Loucy (cell line): ENCODE measurements at regions not wholly inside any gene's neighbourhood (a gene's known extent, or its start where the extent isn't known, plus 50 kb on each side); places are given as distances from the start of the nearest gene placed in this dataset.

ENCODE experiments used
- H2AFZ ChIP-seq: fragments of 200-600 bp; sonication (generic); 2 replicates; pipeline ENCODE4 v1.6.0; 2016; ENCODE audit warnings: antibody characterized with exemption, mild to moderate bottlenecking, low read length, moderate library complexity
- H3F3A ChIP-seq: fragments of 200-600 bp; 2 replicates; pipeline ENCODE4 v1.6.0; 2016; ENCODE audit warnings: antibody characterized with exemption, low read depth, mild to moderate bottlenecking
- H3K27me3 ChIP-seq: fragments of 200-600 bp; sonication (generic); 2 replicates; pipeline ENCODE4 v1.6.1; 2014; ENCODE audit warnings: low read length, mild to moderate bottlenecking; ENCODE audit not compliant: insufficient read depth, poor library complexity, severe bottlenecking
- H3K36me3 ChIP-seq: fragments of 200-600 bp; sonication (generic); 2 replicates; pipeline ENCODE4 v1.6.1; 2016; ENCODE audit warnings: low read length; ENCODE audit not compliant: insufficient read depth
- H3K4me1 ChIP-seq: fragments of 200-600 bp; sonication (generic); 2 replicates; pipeline ENCODE4 v1.5.1; 2014; ENCODE audit warnings: low read length, mild to moderate bottlenecking; ENCODE audit not compliant: insufficient read depth, poor library complexity, severe bottlenecking
- H3K4me2 ChIP-seq: fragments of 200-600 bp; sonication (generic); 2 replicates; pipeline ENCODE4 v1.6.0; 2014; ENCODE audit warnings: antibody characterized with exemption, low read length, low read depth, mild to moderate bottlenecking; ENCODE audit not compliant: poor library complexity, severe bottlenecking
- H3K4me3 ChIP-seq: fragments of 200-600 bp; sonication (generic); 2 replicates; pipeline ENCODE4 v1.5.1; 2014; ENCODE audit warnings: low read length, mild to moderate bottlenecking, mixed read lengths; ENCODE audit not compliant: poor library complexity, severe bottlenecking
- H3K79me2 ChIP-seq: fragments of 200-600 bp; sonication (generic); 2 replicates; pipeline ENCODE4 v1.6.1; 2014; ENCODE audit warnings: low read length; ENCODE audit not compliant: insufficient read depth
- H3K9ac ChIP-seq: fragments of 200-600 bp; sonication (generic); 2 replicates; pipeline ENCODE4 v1.6.0; 2014; ENCODE audit warnings: mild to moderate bottlenecking, low read depth, low read length, moderate library complexity; ENCODE audit not compliant: poor library complexity, severe bottlenecking
- H3K9me2 ChIP-seq: fragments of 200-600 bp; sonication (generic); replicated peaks from 2 replicates; pipeline ENCODE4 v1.6.1; 2016; ENCODE audit warnings: low read depth, low read length, mixed read lengths
- H3K9me3 ChIP-seq: fragments of 200-600 bp; sonication (generic); 2 replicates; pipeline ENCODE4 v1.6.1; 2014; ENCODE audit warnings: mild to moderate bottlenecking, antibody characterized with exemption, low read length, low read depth; ENCODE audit not compliant: insufficient read depth
- H4K20me1 ChIP-seq: fragments of 200-600 bp; sonication (generic); 2 replicates; pipeline ENCODE4 v1.6.0; 2014; ENCODE audit warnings: antibody characterized with exemption, low read length, mild to moderate bottlenecking; ENCODE audit not compliant: insufficient read depth, poor library complexity, severe bottlenecking
- EZH2phosphoT487 ChIP-seq: fragments of 200-600 bp; IDR thresholded peaks from 2 replicates; pipeline ENCODE4 v1.6.1; 2018; ENCODE audit warnings: antibody characterized with exemption, mild to moderate bottlenecking, moderate library complexity, borderline replicate concordance
- TF ChIP-seq, protein P1 (sequence below): fragments of 200-600 bp; sonication (generic); conservative IDR thresholded peaks from 2 replicates; pipeline ENCODE4 v1.5.1; 2014; ENCODE audit warnings: mild to moderate bottlenecking, antibody characterized with exemption, low read length

DNA sequence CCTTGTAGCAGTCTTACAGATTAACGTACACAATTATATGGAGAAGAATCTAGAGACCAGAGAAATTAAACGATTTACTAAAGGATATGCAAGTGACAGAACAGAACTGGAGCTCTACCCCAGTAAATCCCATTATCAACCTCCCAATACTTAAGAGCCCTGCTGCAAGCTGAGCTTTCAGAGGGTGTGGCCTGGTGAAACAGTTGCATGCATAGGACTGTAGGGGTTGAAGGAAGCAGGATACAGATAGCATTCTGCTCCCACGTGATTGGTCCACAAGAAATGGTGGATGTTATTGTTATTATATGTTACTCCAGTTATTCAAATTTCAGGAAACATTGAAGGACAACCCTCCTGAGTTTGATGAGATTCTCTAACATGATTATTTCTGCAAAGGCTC lies 210.8 kb upstream of the THUMPD2 start:
- TF ChIP-seq, protein P1, sequence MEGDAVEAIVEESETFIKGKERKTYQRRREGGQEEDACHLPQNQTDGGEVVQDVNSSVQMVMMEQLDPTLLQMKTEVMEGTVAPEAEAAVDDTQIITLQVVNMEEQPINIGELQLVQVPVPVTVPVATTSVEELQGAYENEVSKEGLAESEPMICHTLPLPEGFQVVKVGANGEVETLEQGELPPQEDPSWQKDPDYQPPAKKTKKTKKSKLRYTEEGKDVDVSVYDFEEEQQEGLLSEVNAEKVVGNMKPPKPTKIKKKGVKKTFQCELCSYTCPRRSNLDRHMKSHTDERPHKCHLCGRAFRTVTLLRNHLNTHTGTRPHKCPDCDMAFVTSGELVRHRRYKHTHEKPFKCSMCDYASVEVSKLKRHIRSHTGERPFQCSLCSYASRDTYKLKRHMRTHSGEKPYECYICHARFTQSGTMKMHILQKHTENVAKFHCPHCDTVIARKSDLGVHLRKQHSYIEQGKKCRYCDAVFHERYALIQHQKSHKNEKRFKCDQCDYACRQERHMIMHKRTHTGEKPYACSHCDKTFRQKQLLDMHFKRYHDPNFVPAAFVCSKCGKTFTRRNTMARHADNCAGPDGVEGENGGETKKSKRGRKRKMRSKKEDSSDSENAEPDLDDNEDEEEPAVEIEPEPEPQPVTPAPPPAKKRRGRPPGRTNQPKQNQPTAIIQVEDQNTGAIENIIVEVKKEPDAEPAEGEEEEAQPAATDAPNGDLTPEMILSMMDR: no peak
- TF ChIP-seq EZH2phosphoT487: no peak
- H2AFZ ChIP-seq: no peak overlapping the region
- H3F3A ChIP-seq: no peaks in the 10 kb centered on the region
- no peaks in the 10 kb centered on the region for H3K36me3 ChIP-seq
- H3K27me3 ChIP-seq: no peaks in the 10 kb centered on the region
- no peaks in the 10 kb centered on the region for H3K79me2 ChIP-seq
- no peak overlapping the region for H3K4me3 ChIP-seq
- no peaks in the 10 kb centered on the region for H4K20me1 ChIP-seq
- H3K9me3 ChIP-seq: no peaks in the 10 kb centered on the region
- H3K4me1 ChIP-seq: no peaks in the 10 kb centered on the region
- H3K9me2 ChIP-seq: no peaks in the 10 kb centered on the region
- H3K4me2 ChIP-seq: no peak overlapping the region
- no peak overlapping the region for H3K9ac ChIP-seq

GRCh38 chr2:39981883-39982311 lies 202.8 kb upstream of the THUMPD2 start:
- Histone ChIP-seq H2AFZ (no peak overlapping the region), H3K4me3 (no peak overlapping the region), H3K36me3 (no peaks in the 10 kb centered on the region), H3K27me3 (no peaks in the 10 kb centered on the region), H3K79me2 (no peaks in the 10 kb centered on the region), H3K9me2 (no peaks in the 10 kb centered on the region), H4K20me1 (no peaks in the 10 kb centered on the region), H3K4me1 (peaks cover 8% of the 10 kb centered on the region), H3F3A (no peaks in the 10 kb centered on the region), H3K4me2 (no peak overlapping the region), H3K9me3 (no peaks in the 10 kb centered on the region), H3K9ac (no peak overlapping the region)
- TF ChIP-seq EZH2phosphoT487: no peak
- TF ChIP-seq, protein P1: no peak

GRCh38 chr2:39975476-39976020 lies 196.5 kb upstream of the THUMPD2 start:
- Histone ChIP-seq H4K20me1 (no peaks in the 10 kb centered on the region), H3K4me2 (no peak overlapping the region), H3K79me2 (no peaks in the 10 kb centered on the region)

More at GRCh38 chr2:39975476-39976020, 196.5 kb upstream of the THUMPD2 start:
- H3K9me3 ChIP-seq: no peaks in the 10 kb centered on the region
- peaks cover 9% of the 10 kb centered on the region for H3K4me1 ChIP-seq
- no peak overlapping the region for H3K9ac ChIP-seq
- H3K36me3 ChIP-seq: no peaks in the 10 kb centered on the region
- TF ChIP-seq, protein P1: no peak
- TF ChIP-seq EZH2phosphoT487: no peak
- H3K4me3 ChIP-seq: no peak overlapping the region
- no peaks in the 10 kb centered on the region for H3F3A ChIP-seq
- H3K27me3 ChIP-seq: no peaks in the 10 kb centered on the region
- H3K9me2 ChIP-seq: no peaks in the 10 kb centered on the region
- H2AFZ ChIP-seq: no peak overlapping the region
